Stomach (tissue), 8 donors: ENCODE measurements at regions not wholly inside any gene's neighbourhood (a gene's known extent, or its start where the extent isn't known, plus 50 kb on each side); places are given as distances from the start of the nearest gene placed in this dataset.
A peak's percentile ranks its signal among the peaks of the same experiment; 100 is the strongest.

Experiments
- DNase-seq, 2 donors: peaks; one replicate each; pipeline versions ENCODE4 v3.0.0 to v3.0.0-alpha.2; 2013 to 2019
- H3K27ac ChIP-seq, 5 donors: fragments of 200-600 bp in 4 of 5; sonication (generic) in 4 of 5; one replicate each; pipeline ENCODE4 v1.5.1; 2013 to 2019; ENCODE audit warnings: mild to moderate bottlenecking in 1 of 5, moderate library complexity in 1 of 5
- H3K27me3 ChIP-seq, 3 donors: fragments of 200-600 bp; sonication (generic); one replicate each; pipeline ENCODE4 v1.5.1; 2017 to 2019; ENCODE audit warnings: mixed run types in 1 of 3
- H3K36me3 ChIP-seq, 4 donors: fragments of 200-600 bp; sonication (generic); 1 replicate in 3 of 4; 2 replicates in 1 of 4; pipeline ENCODE4 v1.5.1; 2016 to 2019
- H3K4me1 ChIP-seq, 4 donors: fragments of 200-600 bp; sonication (generic); one replicate each; pipeline ENCODE4 v1.5.1; 2016 to 2019
- H3K4me3 ChIP-seq, 4 donors: fragments of 200-600 bp; sonication (generic) in 3 of 4; one replicate each; pipeline ENCODE4 v1.5.1; 2016 to 2019; ENCODE audit warnings: mild to moderate bottlenecking in 1 of 4
- H3K9me3 ChIP-seq, 4 donors: fragments of 200-600 bp; sonication (generic); one replicate each; pipeline ENCODE4 v1.5.1; 2016 to 2019
- CTCF ChIP-seq, 7 experiments: fragments of 450-650 bp in 4 of 7; fragments of 200-600 bp in 3 of 7; sonication (generic) in 3 of 7; IDR thresholded peaks; one replicate each; pipeline ENCODE4 v1.5.1; 2016 to 2019; ENCODE audit warnings: antibody characterized with exemption in 7 of 7, control low read depth in 2 of 7, mild to moderate bottlenecking in 1 of 7
- EP300 ChIP-seq: sonication (generic); formaldehyde crosslinking; IDR thresholded peaks from one replicate; pipeline ENCODE4 v1.6.1; 2017; ENCODE audit warnings: antibody characterized with exemption
- POLR2A ChIP-seq, 4 donors: fragments of 450-650 bp; IDR thresholded peaks; one replicate each; pipeline ENCODE4 v1.6.1; 2016; ENCODE audit warnings: antibody characterized with exemption in 4 of 4, control low read depth in 2 of 4, mild to moderate bottlenecking in 1 of 4, moderate library complexity in 1 of 4
- POLR2AphosphoS5 ChIP-seq, 3 donors: sonication (generic); formaldehyde crosslinking; IDR thresholded peaks; one replicate each; pipeline ENCODE4 v1.6.1; 2016; ENCODE audit warnings: antibody characterized with exemption in 3 of 3
- WGBS, 5 donors: extraction: QIAGEN DNeasy Blood & Tissue Kit in 3 of 5; methylation state at CpG; one replicate each; pipeline versions ENCODE4 v1.1.5 to v1.1.7; 2013 to 2018; 5-methylcytosine and 5-hydroxymethylcytosine counted together
- intact Hi-C: fragments of 100-400 bp; cut with DNase I; formaldehyde crosslinking; loops from one replicate; pipeline ENCODE4 v1.15.1; 2023; ENCODE audit warnings: low total_unique reads
- donor health status: healthy with polysubstance abuse.
- donor health status: Bipolar disorder and iron deficiency.
- donor health status: healthy.

- intact Hi-C loops: no loop called here
- H3K9me3 ChIP-seq: no peaks in the 10 kb centered on the region
- H3K4me3 ChIP-seq: no peak overlapping the region
- WGBS, 5 donors: 51 to 61% (median 57%) methylated on average over 1 of the region's 1 CpG
- H3K27me3 ChIP-seq: no peaks in the 10 kb centered on the region
- peak overlapping the region in 3 of 5 donors; percentile 41 to 48 (median 43) for H3K27ac ChIP-seq
- TF ChIP-seq POLR2AphosphoS5 (IDR thresholded peaks at IDR 0.05) (peak in 1 of 3 donors; percentile 62), EP300 (no peak)
- peaks cover 0 to 24% (median 6%) of the 10 kb centered on the region in 4 donors for H3K4me1 ChIP-seq
- DNase-seq: no peak
- no peaks in the 10 kb centered on the region for H3K36me3 ChIP-seq
These were observed 638.6 kb upstream of the TBL1XR1 start for GRCh38 chr3:177835917-177836316.

GRCh38 chr3:177836671-177837070, 639.4 kb upstream of the TBL1XR1 start:
- Histone ChIP-seq H3K36me3 (no peaks in the 10 kb centered on the region), H3K4me3 (no peak overlapping the region), H3K27me3 (no peaks in the 10 kb centered on the region), H3K9me3 (no peaks in the 10 kb centered on the region), H3K4me1 (peaks cover 0 to 24% (median 4%) of the 10 kb centered on the region in 4 donors), H3K27ac (peak overlapping the region in 3 of 5 donors; percentile 41 to 48 (median 43))
- 54 to 61% (median 54%) methylated on average over 5 of the region's 5 CpGs for WGBS, 5 donors
- intact Hi-C loops: no loop called here
- TF ChIP-seq POLR2A (IDR thresholded peaks at IDR 0.05) (no peak), POLR2AphosphoS5 (IDR thresholded peaks at IDR 0.05) (peak in 2 of 3 donors; percentile 35 to 45), CTCF (IDR thresholded peaks at IDR 0.05) (no peak)
- DNase-seq: peak in 1 of 2 donors; percentile 32

- intact Hi-C loops: no loop called here
- WGBS, 5 donors: 70 to 80% (median 74%) methylated on average over 5 of the region's 5 CpGs
- no peak overlapping the region for H3K4me3 ChIP-seq
These were observed 640.8 kb upstream of the TBL1XR1 start for GRCh38 chr3:177837951-177838655.

GRCh38 chr3:177838766-177839350, 641.6 kb upstream of the TBL1XR1 start:
- Histone ChIP-seq H3K4me1 (peaks cover 0 to 18% (median 4%) of the 10 kb centered on the region in 4 donors), H3K27me3 (no peaks in the 10 kb centered on the region), H3K4me3 (no peak overlapping the region), H3K36me3 (no peaks in the 10 kb centered on the region), H3K9me3 (no peaks in the 10 kb centered on the region), H3K27ac (no peak overlapping the region)
- no peak for TF ChIP-seq CTCF (IDR thresholded peaks at IDR 0.05)
- no peak for TF ChIP-seq POLR2AphosphoS5 (IDR thresholded peaks at IDR 0.05)
- TF ChIP-seq POLR2A (IDR thresholded peaks at IDR 0.05): no peak
- no peak for TF ChIP-seq EP300
- intact Hi-C loops: no loop called here
- 80 to 86% (median 84%) methylated on average over 7 of the region's 7 CpGs for WGBS, 5 donors
- DNase-seq: no peak

More at GRCh38 chr3:177837951-177838655, 640.8 kb upstream of the TBL1XR1 start:
- Histone ChIP-seq H3K9me3 (no peaks in the 10 kb centered on the region), H3K27ac (peak overlapping the region in 2 of 5 donors; percentile 20 to 48), H3K27me3 (no peaks in the 10 kb centered on the region), H3K36me3 (no peaks in the 10 kb centered on the region), H3K4me1 (peaks cover 0 to 23% (median 4%) of the 10 kb centered on the region in 4 donors)
- TF ChIP-seq EP300 (no peak), POLR2AphosphoS5 (IDR thresholded peaks at IDR 0.05) (no peak), POLR2A (IDR thresholded peaks at IDR 0.05) (no peak), CTCF (IDR thresholded peaks at IDR 0.05) (no peak)
- no peak for DNase-seq

GRCh38 chr3:177842302-177842701, 645.0 kb upstream of the TBL1XR1 start:
- Histone ChIP-seq H3K4me3 (no peak overlapping the region), H3K27ac (no peak overlapping the region), H3K27me3 (no peaks in the 10 kb centered on the region), H3K4me1 (peaks cover 0 to 8% (median 0%) of the 10 kb centered on the region in 4 donors), H3K36me3 (no peaks in the 10 kb centered on the region), H3K9me3 (no peaks in the 10 kb centered on the region)
- TF ChIP-seq EP300 (no peak), POLR2AphosphoS5 (IDR thresholded peaks at IDR 0.05) (no peak), POLR2A (IDR thresholded peaks at IDR 0.05) (no peak), CTCF (IDR thresholded peaks at IDR 0.05) (no peak)
- 77 to 96% (median 86%) methylated on average over 1 of the region's 1 CpG for WGBS, 5 donors
- intact Hi-C loops: no loop called here
- DNase-seq: no peak
